Adipocyte (in vitro differentiated cells): ENCODE measurements at regions not wholly inside any gene's neighbourhood (a gene's known extent, or its start where the extent isn't known, plus 50 kb on each side); places are given as distances from the start of the nearest gene placed in this dataset.

Source experiments
- DNase-seq: peaks from one replicate; pipeline ENCODE4 v3.0.0-alpha.2; 2015; ENCODE audit warnings: low read depth
- H3K27me3 ChIP-seq: replicated peaks from 2 replicates; pipeline ENCODE4 v1.7.0; 2013; ENCODE audit warnings: mild to moderate bottlenecking, low read length, moderate library complexity; ENCODE audit not compliant: control insufficient read depth, insufficient read depth
- H3K36me3 ChIP-seq: 2 replicates; pipeline ENCODE4 v1.7.0; 2013; ENCODE audit warnings: low read length, mild to moderate bottlenecking, moderate library complexity; ENCODE audit not compliant: control insufficient read depth, insufficient read depth, severe bottlenecking
- H3K4me1 ChIP-seq: 2 replicates; pipeline ENCODE4 v1.7.0; 2013; ENCODE audit warnings: mild to moderate bottlenecking, low read length, moderate library complexity; ENCODE audit not compliant: control insufficient read depth, insufficient read depth
- H3K4me3 ChIP-seq: 2 replicates; pipeline ENCODE4 v1.7.0; 2013; ENCODE audit warnings: mild to moderate bottlenecking, low read length, moderate library complexity
- H3K9ac ChIP-seq: 2 replicates; pipeline ENCODE4 v1.7.0; 2013; ENCODE audit warnings: mild to moderate bottlenecking, low read length, moderate library complexity
- H3K9me3 ChIP-seq: 2 replicates; pipeline ENCODE4 v1.7.0; 2013; ENCODE audit warnings: mild to moderate bottlenecking, low read length, moderate library complexity; ENCODE audit not compliant: control insufficient read depth

DNA sequence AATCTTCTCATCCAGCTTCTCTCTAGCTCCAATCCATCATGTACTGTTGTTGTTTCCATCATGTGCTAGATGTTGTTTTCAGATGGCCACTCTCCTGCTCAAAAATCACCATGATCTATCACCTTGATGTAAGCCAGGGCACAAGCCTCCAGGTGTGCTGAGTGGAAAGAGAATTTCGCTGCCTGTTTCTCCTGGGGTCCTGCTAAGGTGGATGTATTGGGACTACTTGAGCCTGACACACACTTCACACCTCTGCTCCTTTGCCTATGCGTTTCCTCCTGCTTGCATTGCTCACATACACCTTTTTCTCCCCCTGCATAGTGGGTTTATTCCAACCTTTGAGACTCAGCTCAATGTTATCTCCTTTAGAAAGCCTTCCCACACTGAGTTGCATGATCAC is 287.6 kb downstream of the CYRIA start:
- H3K9ac ChIP-seq: no peak overlapping the region
- no peaks in the 10 kb centered on the region for H3K27me3 ChIP-seq
- H3K4me3 ChIP-seq: no peak overlapping the region
- no peak for DNase-seq
- H3K9me3 ChIP-seq: peaks cover 5% of the 10 kb centered on the region
- no peaks in the 10 kb centered on the region for H3K4me1 ChIP-seq
- no peaks in the 10 kb centered on the region for H3K36me3 ChIP-seq

DNA sequence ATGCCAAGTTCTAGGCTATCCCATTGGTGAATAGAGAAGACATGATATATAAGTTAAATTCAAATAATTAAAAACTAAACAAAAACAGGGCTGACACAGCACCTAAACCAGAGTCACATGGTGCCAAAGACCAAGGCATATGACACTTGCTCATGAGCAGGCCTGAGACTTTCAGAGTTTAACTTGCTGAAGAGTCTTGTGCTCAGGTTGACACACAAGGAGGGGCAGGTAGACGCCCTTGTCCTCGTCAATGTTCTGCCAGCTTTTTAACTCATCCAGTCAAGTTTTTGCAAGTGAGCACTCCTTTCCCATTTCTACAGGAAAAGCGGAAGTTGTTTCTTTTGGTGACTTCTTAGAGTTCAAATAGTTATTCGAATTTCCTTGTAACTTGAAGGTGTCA is 289.7 kb downstream of the CYRIA start:
- Histone ChIP-seq H3K4me1 (no peaks in the 10 kb centered on the region), H3K9ac (no peak overlapping the region), H3K27me3 (no peaks in the 10 kb centered on the region), H3K9me3 (peaks cover 5% of the 10 kb centered on the region), H3K4me3 (no peak overlapping the region), H3K36me3 (no peaks in the 10 kb centered on the region)
- no peak for DNase-seq

DNA sequence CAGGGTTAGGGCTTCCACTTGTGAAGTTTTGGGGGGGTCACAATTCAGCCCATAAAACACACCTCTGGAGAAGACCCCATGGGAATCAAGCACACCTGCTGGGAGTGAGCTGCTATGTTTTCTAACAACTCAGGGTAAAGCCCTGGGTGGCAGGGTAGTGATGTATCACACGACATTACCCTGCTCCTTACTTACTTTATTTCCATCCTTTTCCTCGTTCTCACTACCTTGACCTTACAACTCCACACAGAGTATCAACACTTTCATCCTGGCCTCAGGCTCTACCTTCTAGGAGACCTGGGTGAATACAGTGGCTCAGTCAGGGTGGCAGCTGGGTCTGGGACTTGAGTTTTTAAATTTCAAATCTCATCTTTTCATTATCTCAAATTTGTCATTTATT is 290.3 kb downstream of the CYRIA start:
- Histone ChIP-seq H3K27me3 (no peaks in the 10 kb centered on the region), H3K9ac (no peak overlapping the region), H3K4me3 (no peak overlapping the region), H3K9me3 (peaks cover 5% of the 10 kb centered on the region), H3K4me1 (no peaks in the 10 kb centered on the region), H3K36me3 (no peaks in the 10 kb centered on the region)
- DNase-seq: no peak

DNA sequence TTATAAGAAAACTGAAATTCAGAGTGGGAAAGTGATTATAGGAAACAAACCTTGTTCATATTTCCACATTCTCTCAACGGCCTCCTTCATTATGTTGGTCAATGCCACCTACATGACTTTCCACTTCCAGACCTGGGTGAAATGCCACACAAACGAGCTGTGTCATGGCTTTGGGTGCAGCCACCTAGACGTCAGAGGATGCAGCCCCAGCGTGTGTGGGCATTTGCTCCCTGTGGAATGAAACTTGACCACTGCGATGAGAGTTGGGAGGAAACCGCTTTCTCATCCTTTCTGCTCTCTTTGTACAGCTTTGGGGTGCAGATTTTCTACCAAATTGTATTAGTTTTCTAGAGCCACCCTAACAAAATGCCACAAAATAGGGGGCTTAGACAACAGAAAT is 291.0 kb downstream of the CYRIA start:
- DNase-seq: no peak
- Histone ChIP-seq H3K4me1 (no peaks in the 10 kb centered on the region), H3K9ac (no peak overlapping the region), H3K27me3 (no peaks in the 10 kb centered on the region), H3K9me3 (peaks cover 5% of the 10 kb centered on the region), H3K4me3 (no peak overlapping the region), H3K36me3 (no peaks in the 10 kb centered on the region)

DNA sequence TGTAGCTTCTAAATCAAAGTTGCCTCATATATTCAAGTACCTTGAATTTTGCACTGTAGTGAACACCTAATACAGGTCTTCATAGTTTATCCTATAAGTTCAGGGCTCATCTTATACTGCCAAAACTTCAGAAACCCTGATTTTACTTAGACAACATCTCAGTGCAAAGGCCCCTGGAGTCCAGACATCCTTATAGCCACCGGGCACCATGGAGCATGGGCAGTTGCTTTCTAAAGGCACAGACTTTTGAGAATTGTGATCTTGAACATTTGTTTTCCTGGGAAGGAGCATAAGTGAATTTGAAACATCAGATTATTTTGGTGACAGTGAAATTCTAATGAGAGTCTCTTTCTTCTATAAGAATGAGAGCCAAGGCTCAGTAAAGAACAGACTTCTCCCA is 292.3 kb downstream of the CYRIA start:
- Histone ChIP-seq H3K36me3 (no peaks in the 10 kb centered on the region), H3K27me3 (no peaks in the 10 kb centered on the region), H3K4me3 (no peak overlapping the region), H3K9me3 (peaks cover 5% of the 10 kb centered on the region), H3K9ac (no peak overlapping the region), H3K4me1 (no peaks in the 10 kb centered on the region)
- DNase-seq: no peak

DNA sequence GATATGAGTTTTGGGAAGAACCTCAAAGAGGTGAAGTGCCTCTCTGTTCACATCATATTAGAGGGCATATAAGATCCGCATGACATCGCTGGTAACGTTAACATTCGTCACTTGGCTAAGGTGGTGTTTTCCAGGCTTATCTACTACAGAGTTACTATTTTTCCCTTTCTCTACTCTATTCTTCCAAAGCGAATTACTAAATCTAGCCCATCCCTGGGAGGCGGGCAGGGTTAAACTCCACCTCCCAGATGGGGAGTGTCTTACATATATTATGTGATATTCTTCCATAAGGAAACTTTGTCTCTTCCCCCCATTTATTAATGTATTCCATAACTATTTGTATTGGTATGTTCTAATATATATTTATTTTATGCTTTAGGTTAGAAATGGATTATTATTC is 293.9 kb downstream of the CYRIA start:
- Histone ChIP-seq H3K27me3 (no peaks in the 10 kb centered on the region), H3K9me3 (peaks cover 8% of the 10 kb centered on the region), H3K4me1 (no peaks in the 10 kb centered on the region), H3K36me3 (no peaks in the 10 kb centered on the region), H3K9ac (no peak overlapping the region), H3K4me3 (no peak overlapping the region)
- no peak for DNase-seq

DNA sequence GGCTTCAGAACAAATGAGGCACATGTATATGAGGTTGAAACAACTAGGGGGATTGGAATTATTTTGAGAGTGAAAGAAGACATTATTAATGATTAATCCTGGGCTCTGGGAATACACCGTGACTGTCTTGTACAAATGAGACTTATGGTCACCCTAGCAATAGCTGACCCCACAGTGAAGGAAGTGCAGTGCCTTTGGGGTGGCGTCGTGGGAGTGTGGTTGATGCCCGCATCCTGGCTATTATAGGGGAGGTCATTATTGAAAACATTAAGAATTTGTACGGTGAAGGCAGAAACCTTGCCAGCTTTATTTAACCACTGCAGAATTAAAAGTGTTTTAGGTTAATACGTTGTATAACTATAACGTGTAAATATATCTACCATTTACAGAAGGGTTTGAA is 296.7 kb downstream of the CYRIA start:
- no peaks in the 10 kb centered on the region for H3K36me3 ChIP-seq

DNA sequence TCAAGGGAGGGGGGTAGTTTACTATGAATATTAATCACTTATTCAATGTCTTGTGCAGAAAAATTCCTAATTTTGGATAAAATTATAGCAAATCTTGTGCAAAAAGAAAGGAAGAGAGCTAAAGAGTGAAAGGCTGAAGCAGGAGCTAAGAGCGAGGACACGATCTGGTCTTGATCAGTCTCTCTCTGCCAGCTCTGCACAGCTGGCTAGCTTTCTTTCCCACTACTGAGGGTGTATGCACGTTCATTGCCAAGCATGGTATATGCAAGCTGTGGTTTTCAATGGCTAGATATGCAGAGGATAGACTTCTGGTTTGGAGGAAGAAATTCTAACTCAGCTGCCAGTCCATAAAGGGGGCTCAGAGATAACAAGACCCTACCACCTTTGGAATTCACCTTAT is 297.3 kb downstream of the CYRIA start:
- H3K27me3 ChIP-seq: no peaks in the 10 kb centered on the region
- no peaks in the 10 kb centered on the region for H3K36me3 ChIP-seq
- DNase-seq: no peak
- H3K9me3 ChIP-seq: peaks cover 3% of the 10 kb centered on the region
- no peak overlapping the region for H3K4me3 ChIP-seq
- no peak overlapping the region for H3K9ac ChIP-seq
- H3K4me1 ChIP-seq: no peaks in the 10 kb centered on the region

More for the DNA sequence above, 296.7 kb downstream of the CYRIA start:
- Histone ChIP-seq H3K9ac (no peak overlapping the region), H3K27me3 (no peaks in the 10 kb centered on the region), H3K9me3 (peaks cover 3% of the 10 kb centered on the region), H3K4me3 (no peak overlapping the region), H3K4me1 (no peaks in the 10 kb centered on the region)
- DNase-seq: no peak

DNA sequence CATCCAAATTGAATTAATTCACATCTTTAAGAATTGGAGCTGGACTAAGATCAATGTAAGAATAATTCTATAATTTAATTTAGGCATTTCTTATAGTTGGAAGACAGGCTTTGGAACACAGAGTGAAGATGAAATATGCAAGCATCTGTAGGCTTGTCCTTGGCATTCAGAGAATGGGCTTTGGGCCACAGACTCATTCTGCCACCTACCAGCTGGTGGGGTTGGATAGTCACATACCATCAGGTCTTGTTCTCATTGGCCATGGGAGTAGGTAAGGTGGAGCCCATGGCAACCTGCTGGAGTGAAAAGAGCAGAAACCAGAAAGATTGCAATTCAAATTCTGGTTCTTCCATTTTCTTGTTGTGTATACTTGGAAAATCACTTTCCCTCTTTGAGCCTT is 300.3 kb downstream of the CYRIA start:
- Histone ChIP-seq H3K36me3 (no peaks in the 10 kb centered on the region), H3K4me3 (no peak overlapping the region), H3K9ac (no peak overlapping the region), H3K9me3 (peaks cover 3% of the 10 kb centered on the region), H3K27me3 (no peaks in the 10 kb centered on the region), H3K4me1 (no peaks in the 10 kb centered on the region)
- no peak for DNase-seq

DNA sequence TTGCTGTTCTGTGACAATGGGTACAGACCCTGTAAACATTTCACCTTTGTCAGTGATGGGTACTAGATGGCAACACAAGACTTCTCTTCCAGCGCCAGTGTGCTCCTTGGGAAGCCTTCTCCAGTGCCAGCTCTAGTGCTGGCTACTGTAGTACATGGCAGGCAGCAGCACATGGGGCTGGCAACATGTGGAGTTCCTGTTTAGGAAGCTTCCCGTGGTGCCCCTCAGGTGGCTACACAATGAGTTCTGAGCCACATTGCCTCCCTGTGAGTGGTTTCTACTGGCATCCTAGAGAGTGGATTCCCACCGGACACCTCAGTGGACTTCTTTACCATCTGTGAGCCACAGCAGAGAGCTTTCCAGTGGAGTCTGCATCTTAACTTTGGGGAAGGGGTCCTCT is 302.1 kb downstream of the CYRIA start:
- peaks cover 6% of the 10 kb centered on the region for H3K9me3 ChIP-seq
- no peak overlapping the region for H3K4me3 ChIP-seq
- H3K4me1 ChIP-seq: no peaks in the 10 kb centered on the region
- no peak overlapping the region for H3K9ac ChIP-seq
- H3K27me3 ChIP-seq: no peaks in the 10 kb centered on the region
- no peak for DNase-seq
- no peaks in the 10 kb centered on the region for H3K36me3 ChIP-seq

DNA sequence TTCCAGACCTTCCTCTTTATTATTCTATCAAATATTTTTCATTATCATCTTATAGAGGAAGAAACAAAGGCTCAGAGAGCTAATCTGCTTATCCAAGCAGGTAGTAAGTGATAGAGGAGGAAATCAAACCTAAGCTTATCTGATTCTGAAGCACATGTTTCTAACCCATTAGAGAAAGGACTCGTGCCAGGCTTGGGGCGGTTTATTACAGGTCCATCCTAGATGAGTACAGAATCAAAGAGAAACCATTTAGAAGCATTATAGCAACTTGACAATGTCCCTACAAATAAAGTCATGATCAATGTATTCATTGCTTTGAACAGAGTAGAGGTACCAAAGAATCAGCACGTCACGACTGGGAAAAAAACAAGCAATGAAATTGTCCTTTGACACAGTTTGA is 303.0 kb downstream of the CYRIA start:
- H3K4me1 ChIP-seq: no peaks in the 10 kb centered on the region
- no peaks in the 10 kb centered on the region for H3K36me3 ChIP-seq
- peaks cover 6% of the 10 kb centered on the region for H3K9me3 ChIP-seq
- no peak overlapping the region for H3K9ac ChIP-seq
- no peaks in the 10 kb centered on the region for H3K27me3 ChIP-seq
- no peak for DNase-seq
- H3K4me3 ChIP-seq: no peak overlapping the region

DNA sequence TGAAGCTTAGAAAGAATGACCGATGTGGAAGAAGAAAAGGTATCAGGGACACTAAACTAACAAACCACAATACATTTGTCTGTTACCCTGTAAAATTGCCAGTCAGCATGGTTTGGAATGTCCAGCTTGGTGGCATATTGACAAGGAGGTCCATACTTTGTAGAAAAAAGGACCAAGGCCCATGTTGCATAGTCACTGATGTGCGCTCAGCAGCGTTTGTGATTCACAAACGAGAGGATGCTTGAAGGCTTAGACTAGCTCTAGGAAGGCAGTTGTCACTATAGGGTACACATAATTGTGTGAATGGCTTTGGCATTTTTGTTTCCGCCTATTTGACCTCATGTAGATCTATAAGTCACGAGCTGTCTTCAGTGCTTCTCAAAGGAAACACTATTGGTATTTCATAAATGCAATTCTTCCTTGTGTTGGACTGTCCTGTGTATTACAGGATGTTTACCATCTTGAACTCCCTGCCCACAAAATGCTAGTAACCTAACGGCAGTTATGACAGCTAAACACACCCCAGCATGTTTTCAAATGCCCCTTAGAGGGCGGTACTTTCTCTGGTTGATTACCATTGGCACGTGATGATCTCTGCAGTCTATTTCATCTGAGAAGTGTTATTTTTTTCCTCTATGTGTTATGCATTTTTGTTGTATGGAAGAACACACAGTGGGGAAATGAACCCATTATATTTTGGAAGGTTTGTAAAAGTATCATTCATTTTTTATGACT is 304.2 kb downstream of the CYRIA start:
- H3K27me3 ChIP-seq: no peaks in the 10 kb centered on the region
- peaks cover 7% of the 10 kb centered on the region for H3K9me3 ChIP-seq
- H3K4me3 ChIP-seq: no peak overlapping the region
- no peaks in the 10 kb centered on the region for H3K4me1 ChIP-seq
- H3K36me3 ChIP-seq: no peaks in the 10 kb centered on the region
- H3K9ac ChIP-seq: no peak overlapping the region
- no peak for DNase-seq
